ENCODE measurements at regions not wholly inside any gene's neighbourhood (a gene's known extent, or its start where the extent isn't known, plus 50 kb on each side); places are given as distances from the start of the nearest gene placed in this dataset.

- TF ChIP-seq CEBPB (IDR thresholded peaks at IDR 0.05; ENCODE audit: low read depth, low read length) = no peak
- TF ChIP-seq, protein P1, sequence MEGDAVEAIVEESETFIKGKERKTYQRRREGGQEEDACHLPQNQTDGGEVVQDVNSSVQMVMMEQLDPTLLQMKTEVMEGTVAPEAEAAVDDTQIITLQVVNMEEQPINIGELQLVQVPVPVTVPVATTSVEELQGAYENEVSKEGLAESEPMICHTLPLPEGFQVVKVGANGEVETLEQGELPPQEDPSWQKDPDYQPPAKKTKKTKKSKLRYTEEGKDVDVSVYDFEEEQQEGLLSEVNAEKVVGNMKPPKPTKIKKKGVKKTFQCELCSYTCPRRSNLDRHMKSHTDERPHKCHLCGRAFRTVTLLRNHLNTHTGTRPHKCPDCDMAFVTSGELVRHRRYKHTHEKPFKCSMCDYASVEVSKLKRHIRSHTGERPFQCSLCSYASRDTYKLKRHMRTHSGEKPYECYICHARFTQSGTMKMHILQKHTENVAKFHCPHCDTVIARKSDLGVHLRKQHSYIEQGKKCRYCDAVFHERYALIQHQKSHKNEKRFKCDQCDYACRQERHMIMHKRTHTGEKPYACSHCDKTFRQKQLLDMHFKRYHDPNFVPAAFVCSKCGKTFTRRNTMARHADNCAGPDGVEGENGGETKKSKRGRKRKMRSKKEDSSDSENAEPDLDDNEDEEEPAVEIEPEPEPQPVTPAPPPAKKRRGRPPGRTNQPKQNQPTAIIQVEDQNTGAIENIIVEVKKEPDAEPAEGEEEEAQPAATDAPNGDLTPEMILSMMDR (conservative IDR thresholded peaks at IDR 0.05; ENCODE audit: low read depth, low read length) = no peak
- TF ChIP-seq POLR2A (IDR thresholded peaks at IDR 0.05; ENCODE audit: low read depth, low read length) = no peak
- no peak for TF ChIP-seq MAFK (IDR thresholded peaks at IDR 0.05; ENCODE audit: low read depth, low read length)
- TF ChIP-seq MXI1 (IDR thresholded peaks at IDR 0.05; ENCODE audit: borderline replicate concordance, low read depth, low read length) = no peak
- no peak for TF ChIP-seq RAD21 (IDR thresholded peaks at IDR 0.05; ENCODE audit: low read length)
- no peak for TF ChIP-seq MAZ (IDR thresholded peaks at IDR 0.05; ENCODE audit: borderline replicate concordance, low read depth, low read length)
- no peak for TF ChIP-seq FOS (IDR thresholded peaks at IDR 0.05; ENCODE audit: low read depth, low read length)
- TF ChIP-seq ELK1 (IDR thresholded peaks at IDR 0.05; ENCODE audit: borderline replicate concordance, low read depth, low read length) = no peak
- TF ChIP-seq SMC3 (IDR thresholded peaks at IDR 0.05; ENCODE audit: low read depth, low read length) = no peak
Observed at GRCh38 chr16:66044556-66044955, 321.9 kb upstream of the CDH5 start.
